GM13976 (cell line): ENCODE measurements at regions not wholly inside any gene's neighbourhood (a gene's known extent, or its start where the extent isn't known, plus 50 kb on each side); places are given as distances from the start of the nearest gene placed in this dataset.
A peak's percentile ranks its signal among the peaks of the same experiment; 100 is the strongest.

Experiments
- DNase-seq: peaks from one replicate; pipeline ENCODE4 v3.0.0; 2012; ENCODE audit warnings: low spot score
- in situ Hi-C: fragments of 300-500 bp; cut with MboI; formaldehyde crosslinking; loops from one replicate; pipeline ENCODE4 v1.12.0; 2022; ENCODE audit warnings: low sequenced_read_pairs, mixed read lengths, inconsistent platforms; ENCODE audit not compliant: unreplicated experiment
- TF ChIP-seq, protein P1 (sequence below): IDR thresholded peaks from 2 replicates; pipeline ENCODE4 v1.5.1; 2012; ENCODE audit warnings: borderline replicate concordance, mild to moderate bottlenecking; ENCODE audit not compliant: insufficient read depth; ENCODE audit errors: extremely low read depth, missing control alignments, control extremely low read depth

DNA sequence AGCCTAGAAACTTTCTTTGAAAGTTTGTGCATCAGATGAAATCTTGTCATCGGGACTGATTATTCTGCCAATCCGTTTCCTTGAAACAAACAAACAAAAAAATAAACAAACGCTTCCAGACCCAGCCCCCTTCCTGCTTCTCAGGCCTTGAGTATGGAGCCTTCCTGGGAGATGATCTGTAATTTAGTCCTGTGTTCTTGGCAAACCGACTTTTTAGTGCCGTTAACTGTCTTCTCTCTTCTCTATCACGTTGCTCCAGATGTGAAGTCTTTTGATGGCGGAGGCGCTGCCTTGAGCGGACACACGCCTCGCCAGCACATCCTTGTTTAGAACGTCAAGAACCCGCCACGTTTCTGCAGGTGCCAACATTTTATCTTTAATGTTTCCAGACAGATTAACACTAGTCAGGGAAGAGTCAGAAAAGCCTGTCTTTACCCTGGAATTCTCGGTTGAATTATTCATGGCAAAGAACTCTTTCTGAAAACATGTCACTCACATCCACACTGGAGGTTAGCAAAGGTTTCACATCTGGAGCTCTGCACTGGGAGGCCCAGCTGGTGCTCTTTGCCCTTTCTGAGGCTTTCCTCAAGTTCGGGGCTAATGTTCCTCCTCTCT, 265.7 kb upstream of the C1orf174 start:
- in situ Hi-C loops, result no loop called here

DNA sequence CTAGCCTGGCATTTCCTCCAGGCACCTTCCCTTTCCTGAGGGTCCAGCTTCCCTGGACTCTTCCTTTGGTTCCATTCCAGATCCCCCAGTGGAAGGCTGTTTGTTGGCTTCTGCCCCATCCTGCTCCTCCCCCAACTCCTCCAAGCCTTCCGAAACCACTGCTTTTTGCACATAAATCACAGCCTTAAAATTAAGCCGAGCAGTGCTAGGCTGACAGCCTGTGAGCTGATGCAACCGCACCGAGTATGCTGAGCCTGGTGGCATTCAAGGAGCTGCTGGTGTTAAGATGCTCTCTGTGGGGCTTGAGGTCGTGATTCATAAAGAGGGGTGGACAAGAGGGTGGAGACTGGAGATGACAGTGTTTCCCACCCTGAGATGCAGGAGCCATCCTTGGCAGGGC, 266.6 kb upstream of the C1orf174 start:
- TF ChIP-seq, protein P1, sequence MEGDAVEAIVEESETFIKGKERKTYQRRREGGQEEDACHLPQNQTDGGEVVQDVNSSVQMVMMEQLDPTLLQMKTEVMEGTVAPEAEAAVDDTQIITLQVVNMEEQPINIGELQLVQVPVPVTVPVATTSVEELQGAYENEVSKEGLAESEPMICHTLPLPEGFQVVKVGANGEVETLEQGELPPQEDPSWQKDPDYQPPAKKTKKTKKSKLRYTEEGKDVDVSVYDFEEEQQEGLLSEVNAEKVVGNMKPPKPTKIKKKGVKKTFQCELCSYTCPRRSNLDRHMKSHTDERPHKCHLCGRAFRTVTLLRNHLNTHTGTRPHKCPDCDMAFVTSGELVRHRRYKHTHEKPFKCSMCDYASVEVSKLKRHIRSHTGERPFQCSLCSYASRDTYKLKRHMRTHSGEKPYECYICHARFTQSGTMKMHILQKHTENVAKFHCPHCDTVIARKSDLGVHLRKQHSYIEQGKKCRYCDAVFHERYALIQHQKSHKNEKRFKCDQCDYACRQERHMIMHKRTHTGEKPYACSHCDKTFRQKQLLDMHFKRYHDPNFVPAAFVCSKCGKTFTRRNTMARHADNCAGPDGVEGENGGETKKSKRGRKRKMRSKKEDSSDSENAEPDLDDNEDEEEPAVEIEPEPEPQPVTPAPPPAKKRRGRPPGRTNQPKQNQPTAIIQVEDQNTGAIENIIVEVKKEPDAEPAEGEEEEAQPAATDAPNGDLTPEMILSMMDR, result no peak
- in situ Hi-C loops, result no loop called here
- no peak for DNase-seq

More for the DNA sequence above, 265.7 kb upstream of the C1orf174 start:
- DNase-seq, result no peak
- TF ChIP-seq, protein P1, result no peak

DNA sequence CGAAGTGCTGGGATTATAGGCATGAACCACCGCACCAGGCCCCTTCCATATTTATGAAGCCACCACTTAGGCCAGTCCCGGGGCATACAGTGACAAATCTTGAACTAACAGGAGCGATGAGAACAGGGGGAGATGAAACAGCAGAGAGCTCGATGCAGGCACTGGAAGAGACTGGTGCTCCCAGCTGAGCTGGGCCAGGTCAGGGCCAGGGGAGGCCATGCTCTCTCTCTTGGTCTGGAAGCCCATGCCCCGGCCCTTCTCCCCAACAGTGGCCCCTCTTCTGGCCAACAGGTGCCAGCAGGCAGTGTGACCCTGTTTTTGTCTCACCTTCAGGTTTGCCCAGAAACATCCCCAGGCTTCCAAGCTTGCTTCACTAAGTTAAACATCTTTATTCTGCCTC, 269.9 kb upstream of the C1orf174 start:
- TF ChIP-seq, protein P1, result no peak
- in situ Hi-C loops, result no loop called here
- no peak for DNase-seq

DNA sequence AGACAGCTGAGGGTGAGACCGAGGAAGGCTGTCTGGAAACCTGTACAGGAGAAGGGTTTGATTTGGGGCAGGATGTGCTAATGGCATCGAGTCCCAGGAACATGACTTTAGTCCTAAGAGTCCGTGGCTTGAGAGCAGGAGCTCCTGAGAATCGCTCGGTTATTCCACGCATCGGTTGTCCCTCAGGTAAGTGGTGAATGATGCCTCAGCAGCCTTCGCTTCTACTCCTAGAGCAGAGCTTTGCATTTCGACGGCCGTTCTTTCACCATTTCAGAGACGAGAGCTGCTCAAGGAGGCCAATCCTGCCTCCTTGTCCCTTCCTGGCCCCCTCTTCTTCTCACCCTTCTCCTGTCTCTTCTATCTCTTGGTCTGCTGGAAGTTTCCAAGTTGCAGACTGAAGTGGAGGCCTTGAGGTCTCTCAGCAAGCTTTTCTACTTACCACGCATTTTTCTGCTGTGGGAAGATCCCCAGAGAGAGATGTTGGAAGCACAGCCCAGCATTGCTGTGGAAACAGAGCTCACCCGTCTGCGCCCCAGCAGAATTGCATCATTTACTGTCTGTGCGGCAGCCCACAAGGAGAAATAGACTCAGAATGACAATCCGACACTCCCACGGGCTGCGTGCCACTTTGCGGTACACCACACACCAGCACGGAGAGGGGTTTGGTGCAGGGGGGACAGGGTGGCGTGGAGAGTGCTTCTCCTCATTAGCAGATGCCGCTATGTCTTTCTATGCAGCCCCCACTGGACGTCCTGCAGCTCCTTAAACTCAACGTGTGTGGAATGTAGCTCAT, 270.7 kb upstream of the C1orf174 start:
- TF ChIP-seq, protein P1, result no peak
- DNase-seq, result no peak
- in situ Hi-C loops, result no loop called here

DNA sequence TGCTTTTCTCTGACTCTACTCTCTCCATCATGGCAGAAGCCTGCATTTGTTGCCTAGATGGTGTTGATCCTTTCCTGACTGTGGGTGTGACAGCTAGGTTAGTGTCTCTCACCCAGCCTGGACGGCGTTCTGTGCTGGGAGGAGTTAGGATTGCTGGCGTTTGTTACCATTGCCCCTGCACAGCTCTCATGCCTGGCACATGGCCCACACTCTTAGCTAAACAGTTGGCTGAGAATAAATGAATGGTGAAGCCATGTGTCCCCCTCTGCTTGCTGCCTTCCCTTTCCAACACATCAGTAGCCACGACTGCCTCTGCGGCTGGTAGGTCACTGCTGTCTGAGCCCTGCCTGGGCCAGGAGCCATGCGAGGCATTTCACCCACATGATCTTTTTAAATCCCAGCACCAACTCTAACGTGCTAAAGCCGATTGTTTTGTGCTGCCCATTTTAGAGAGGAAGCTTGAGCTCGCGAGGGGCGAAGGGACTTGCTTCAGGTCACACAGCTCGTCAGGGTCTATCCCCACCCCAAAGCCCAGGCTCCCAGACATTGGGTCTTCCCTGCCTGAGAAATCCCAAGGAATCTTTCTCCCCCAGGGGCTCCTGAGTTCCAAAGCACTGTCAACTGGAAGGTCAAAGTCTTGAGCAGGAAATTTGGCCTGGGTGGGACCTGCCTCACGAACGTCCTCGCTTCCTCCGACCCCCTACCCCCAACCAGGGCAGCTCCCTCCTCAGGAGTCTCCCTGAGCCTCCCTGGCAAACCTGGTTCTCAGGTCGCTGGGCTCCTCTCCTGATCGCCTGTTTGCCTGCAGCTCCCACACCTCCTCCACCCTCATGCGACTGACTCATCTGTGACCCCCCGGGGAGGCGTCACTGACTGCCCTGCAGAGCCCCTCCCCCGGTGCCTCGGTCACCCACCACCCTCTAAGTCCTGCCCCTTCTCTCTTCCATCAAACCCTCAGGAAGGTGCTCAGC, 271.7 kb upstream of the C1orf174 start:
- TF ChIP-seq, protein P1, result no peak
- in situ Hi-C loops, result no loop called here
- DNase-seq, result peak; percentile 9
